C4-2B (cell line): ENCODE measurements at regions not wholly inside any gene's neighbourhood (a gene's known extent, or its start where the extent isn't known, plus 50 kb on each side); places are given as distances from the start of the nearest gene placed in this dataset.

Source experiments
- CTCF ChIP-seq: fragments of 450-650 bp; conservative IDR thresholded peaks from 2 replicates; pipeline ENCODE4 v1.5.1; 2017; ENCODE audit warnings: mild to moderate bottlenecking
- ZFX ChIP-seq: fragments of 450-650 bp; IDR thresholded peaks from 2 replicates; pipeline ENCODE4 v1.6.1; 2017

- TF ChIP-seq CTCF: no peak
- no peak for TF ChIP-seq ZFX
Observed at GRCh38 chr13:90436697-90437096, 910.8 kb upstream of the MIR17HG start.
